SH-SY5Y (cell line): ENCODE measurements at regions not wholly inside any gene's neighbourhood (a gene's known extent, or its start where the extent isn't known, plus 50 kb on each side); places are given as distances from the start of the nearest gene placed in this dataset.

Experiments used
- GATA2 ChIP-seq: IDR thresholded peaks from 2 replicates; pipeline ENCODE4 v1.6.1; 2011; ENCODE audit warnings: mild to moderate bottlenecking, low read depth, low read length
- GATA3 ChIP-seq: IDR thresholded peaks from 2 replicates; pipeline ENCODE4 v1.6.1; 2011; ENCODE audit warnings: low read depth, mild to moderate bottlenecking, low read length, moderate library complexity

GRCh38 chr2:120587997-120588336, 147.7 kb upstream of the GLI2 start:
- no peak for TF ChIP-seq GATA2
- TF ChIP-seq GATA3: no peak
